Keratinocyte (primary cell): ENCODE measurements at regions not wholly inside any gene's neighbourhood (a gene's known extent, or its start where the extent isn't known, plus 50 kb on each side); places are given as distances from the start of the nearest gene placed in this dataset.

Experiments used
- CTCF ChIP-seq, 3 experiments: IDR thresholded peaks in 1 of 3; conservative IDR thresholded peaks in 1 of 3; optimal IDR thresholded peaks in 1 of 3; 2 replicates in 2 of 3; 3 replicates in 1 of 3; pipeline versions ENCODE3 to v1.5.1; 2011; ENCODE audit warnings: low read length in 3 of 3, mild to moderate bottlenecking in 3 of 3, moderate library complexity in 2 of 3, control low read depth in 1 of 3, inconsistent platforms in 1 of 3; ENCODE audit not compliant: insufficient read depth in 2 of 3; ENCODE audit errors: extremely low read depth in 1 of 3
- EZH2 ChIP-seq: IDR thresholded peaks from one replicate; pipeline ENCODE4 v1.6.1; 2012; ENCODE audit warnings: inconsistent platforms, mild to moderate bottlenecking, low read length, moderate library complexity

GRCh38 chr4:27577951-27578350 lies 717.3 kb downstream of the STIM2 start:
- TF ChIP-seq CTCF (optimal IDR thresholded peaks at IDR 0.05 in 1 of 3, IDR thresholded peaks at IDR 0.05 in 1 of 3, conservative IDR thresholded peaks at IDR 0.05 in 1 of 3; ENCODE audit: extremely low read depth in 1 of 3, insufficient read depth in 2 of 3, low read length in 3 of 3): no peak
- TF ChIP-seq EZH2: no peak
